ENCODE measurements at regions not wholly inside any gene's neighbourhood (a gene's known extent, or its start where the extent isn't known, plus 50 kb on each side); places are given as distances from the start of the nearest gene placed in this dataset.

- Histone ChIP-seq H3K4me1 (ENCODE audit: insufficient read depth, low read length) (no peaks in the 10 kb centered on the region), H3F3A (ENCODE audit: low read length, unreplicated experiment) (no peaks in the 10 kb centered on the region), H3K9me2 (replicated peaks; ENCODE audit: low read length) (no peaks in the 10 kb centered on the region), H3K79me2 (ENCODE audit: low read length) (no peaks in the 10 kb centered on the region), H3K36me3 (ENCODE audit: low read depth, low read length) (no peaks in the 10 kb centered on the region), H2AFZ (ENCODE audit: low read length) (no peak overlapping the region), H3K9ac (ENCODE audit: low read length) (no peak overlapping the region), H4K20me1 (ENCODE audit: low read length) (no peaks in the 10 kb centered on the region), H3K4me2 (ENCODE audit: low read length) (no peak overlapping the region), H3K4me3 (ENCODE audit: low read length) (no peak overlapping the region), H3K27ac (ENCODE audit: low read length) (no peak overlapping the region), H3K9me3 (ENCODE audit: low read length) (no peaks in the 10 kb centered on the region), H3K27me3 (ENCODE audit: low read length) (peaks cover 63% of the 10 kb centered on the region)
- TF ChIP-seq EZH2 (IDR thresholded peaks at IDR 0.05; ENCODE audit: low read length, unreplicated experiment): no peak
- no peak for TF ChIP-seq EZH2phosphoT487 (IDR thresholded peaks at IDR 0.05; ENCODE audit: borderline replicate concordance, low read length)
- no peak for TF ChIP-seq CTCF (conservative IDR thresholded peaks at IDR 0.05; ENCODE audit: low read depth, low read length)
- CTCF ChIA-PET: no interaction called here
- POLR2A ChIA-PET (ENCODE audit: unreplicated experiment): no interaction called here
- DNase-seq (no peak), ATAC-seq (no peak)
- BruUV-seq (replicated peaks): no TSS peak
- intact Hi-C loops (cut with micrococcal nuclease): no loop called here
These were observed 129.2 kb downstream of the HHIPL2 start for GRCh38 chr1:222418654-222419053.

GRCh38 chr1:222417264-222417663, 130.6 kb downstream of the HHIPL2 start:
- H3K4me1 ChIP-seq (ENCODE audit: insufficient read depth, low read length): no peaks in the 10 kb centered on the region
- no peak overlapping the region for H3K4me2 ChIP-seq (ENCODE audit: low read length)
- ATAC-seq (no peak), DNase-seq (no peak)
- no peaks in the 10 kb centered on the region for H3F3A ChIP-seq (ENCODE audit: low read length, unreplicated experiment)
- ChIA-PET CTCF (no interaction called here), POLR2A (ENCODE audit: unreplicated experiment) (no interaction called here)
- H3K79me2 ChIP-seq (ENCODE audit: low read length): no peaks in the 10 kb centered on the region
- no peaks in the 10 kb centered on the region for H3K9me3 ChIP-seq (ENCODE audit: low read length)
- H3K27ac ChIP-seq (ENCODE audit: low read length): no peak overlapping the region
- intact Hi-C loops (cut with micrococcal nuclease): no loop called here
- BruUV-seq (replicated peaks): no TSS peak
- no peak overlapping the region for H2AFZ ChIP-seq (ENCODE audit: low read length)
- no peak overlapping the region for H3K9ac ChIP-seq (ENCODE audit: low read length)
- H3K4me3 ChIP-seq (ENCODE audit: low read length): no peak overlapping the region
- H3K36me3 ChIP-seq (ENCODE audit: low read depth, low read length): no peaks in the 10 kb centered on the region
- H3K9me2 ChIP-seq (replicated peaks; ENCODE audit: low read length): no peaks in the 10 kb centered on the region
- H3K27me3 ChIP-seq (ENCODE audit: low read length): peaks cover 60% of the 10 kb centered on the region
- no peak for TF ChIP-seq EZH2 (IDR thresholded peaks at IDR 0.05; ENCODE audit: low read length, unreplicated experiment)
- TF ChIP-seq EZH2phosphoT487 (IDR thresholded peaks at IDR 0.05; ENCODE audit: borderline replicate concordance, low read length): no peak
- no peak for TF ChIP-seq CTCF (conservative IDR thresholded peaks at IDR 0.05; ENCODE audit: low read depth, low read length)
- no peaks in the 10 kb centered on the region for H4K20me1 ChIP-seq (ENCODE audit: low read length)

GRCh38 chr1:222416001-222416791, 131.7 kb downstream of the HHIPL2 start:
- Histone ChIP-seq H3K9me2 (replicated peaks; ENCODE audit: low read length) (no peaks in the 10 kb centered on the region), H3K79me2 (ENCODE audit: low read length) (no peaks in the 10 kb centered on the region), H3K4me2 (ENCODE audit: low read length) (no peak overlapping the region), H3K36me3 (ENCODE audit: low read depth, low read length) (no peaks in the 10 kb centered on the region), H3K9ac (ENCODE audit: low read length) (no peak overlapping the region), H3F3A (ENCODE audit: low read length, unreplicated experiment) (no peaks in the 10 kb centered on the region), H3K27ac (ENCODE audit: low read length) (no peak overlapping the region), H2AFZ (ENCODE audit: low read length) (no peak overlapping the region), H3K9me3 (ENCODE audit: low read length) (no peaks in the 10 kb centered on the region), H3K27me3 (ENCODE audit: low read length) (peaks cover 56% of the 10 kb centered on the region), H3K4me3 (ENCODE audit: low read length) (no peak overlapping the region), H3K4me1 (ENCODE audit: insufficient read depth, low read length) (no peaks in the 10 kb centered on the region), H4K20me1 (ENCODE audit: low read length) (no peaks in the 10 kb centered on the region)
- no TSS peak for BruUV-seq (replicated peaks)
- ATAC-seq (no peak), DNase-seq (no peak)
- intact Hi-C loops (cut with micrococcal nuclease): no loop called here
- ChIA-PET CTCF (no interaction called here), POLR2A (ENCODE audit: unreplicated experiment) (no interaction called here)
- TF ChIP-seq EZH2phosphoT487 (IDR thresholded peaks at IDR 0.05; ENCODE audit: borderline replicate concordance, low read length) (no peak), EZH2 (IDR thresholded peaks at IDR 0.05; ENCODE audit: low read length, unreplicated experiment) (no peak), CTCF (conservative IDR thresholded peaks at IDR 0.05; ENCODE audit: low read depth, low read length) (no peak)

All from PC-3 (cell line).